Fibroblast of the conjunctiva (primary cell): ENCODE measurements at regions not wholly inside any gene's neighbourhood (a gene's known extent, or its start where the extent isn't known, plus 50 kb on each side); places are given as distances from the start of the nearest gene placed in this dataset.
A peak's percentile ranks its signal among the peaks of the same experiment; 100 is the strongest.

Experiments used
- DNase-seq: peaks from one replicate; pipeline ENCODE4 v3.0.0-alpha.2; 2010; ENCODE audit warnings: low read depth

DNA sequence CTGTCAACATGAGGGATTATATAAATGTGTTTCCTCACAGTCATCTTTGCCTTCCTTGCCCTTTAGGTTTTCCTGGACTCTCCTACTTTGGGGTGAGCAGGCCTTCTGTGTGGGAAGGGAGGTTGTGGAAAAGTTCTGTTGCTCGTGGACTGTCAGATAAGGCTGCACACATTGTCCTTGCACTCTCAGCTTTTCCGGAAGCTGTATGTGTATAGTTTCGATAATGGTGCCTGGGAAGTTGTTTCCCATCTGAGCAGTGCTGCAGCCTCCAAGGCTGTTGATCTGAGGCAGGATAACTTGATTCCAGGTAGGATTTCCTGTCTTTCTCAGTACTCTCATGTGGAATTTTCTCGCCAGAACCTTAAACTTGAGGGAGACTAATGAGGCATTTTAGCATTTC is 297.8 kb upstream of the AZI2 start:
- no peak for DNase-seq

DNA sequence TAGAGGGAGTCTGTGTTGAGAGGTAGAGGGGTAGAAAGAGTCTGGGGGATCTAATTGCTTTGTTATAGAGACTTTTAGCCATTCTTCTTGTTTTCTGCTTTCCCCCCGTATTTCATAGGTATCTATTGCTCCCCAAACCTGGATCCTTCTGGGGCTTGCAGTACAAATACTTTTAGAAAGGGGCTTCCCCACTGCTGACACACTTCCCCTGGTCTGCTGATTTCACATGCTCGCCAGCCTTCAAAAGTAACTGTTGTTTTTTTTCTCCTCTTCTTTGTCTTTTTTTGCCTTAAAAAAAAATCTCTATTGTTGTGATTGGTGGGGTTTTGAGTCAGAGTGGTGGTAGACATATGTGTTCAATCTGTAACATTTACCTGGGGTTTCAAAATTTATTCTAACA is 300.6 kb upstream of the AZI2 start:
- DNase-seq = no peak

DNA sequence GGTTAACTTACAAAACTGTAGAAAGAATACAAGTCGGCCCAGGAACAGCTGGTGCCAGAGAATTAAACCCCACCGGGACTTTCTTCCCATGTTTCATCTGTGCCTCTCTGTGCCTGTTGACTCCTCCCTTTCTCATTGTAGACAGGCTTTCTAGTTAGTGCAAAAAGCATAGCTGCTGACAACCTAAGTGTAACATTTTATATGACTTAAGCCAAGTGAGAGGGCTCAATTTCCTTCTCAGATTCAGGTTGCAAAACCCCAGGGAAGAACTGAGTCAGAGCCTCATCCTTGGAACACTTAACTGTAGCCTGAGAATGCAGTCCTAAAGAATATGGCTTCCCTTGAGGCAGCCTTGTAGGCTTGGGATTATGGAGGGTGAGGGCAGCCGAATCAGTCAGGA is 302.5 kb upstream of the AZI2 start:
- peak; percentile 4 for DNase-seq

DNA sequence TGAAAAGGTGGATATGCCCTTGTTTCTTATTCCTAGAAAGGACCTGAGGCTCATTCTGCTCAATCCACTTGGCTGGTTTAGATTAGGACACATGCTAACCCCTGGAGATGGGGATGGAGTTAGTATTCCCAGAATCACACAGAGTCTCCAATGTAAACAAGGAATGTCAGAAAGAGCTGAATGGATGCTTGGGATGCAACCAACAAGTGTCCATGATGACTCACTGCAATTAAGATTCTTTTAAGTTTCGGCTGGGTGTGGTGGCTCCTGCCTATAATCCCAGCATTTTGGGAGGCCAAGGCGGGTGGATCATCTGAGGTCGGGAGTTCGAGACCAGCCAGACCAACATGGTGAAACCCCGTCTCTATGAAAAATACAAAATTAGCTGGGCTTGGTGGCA is 315.5 kb upstream of the AZI2 start:
- no peak for DNase-seq

DNA sequence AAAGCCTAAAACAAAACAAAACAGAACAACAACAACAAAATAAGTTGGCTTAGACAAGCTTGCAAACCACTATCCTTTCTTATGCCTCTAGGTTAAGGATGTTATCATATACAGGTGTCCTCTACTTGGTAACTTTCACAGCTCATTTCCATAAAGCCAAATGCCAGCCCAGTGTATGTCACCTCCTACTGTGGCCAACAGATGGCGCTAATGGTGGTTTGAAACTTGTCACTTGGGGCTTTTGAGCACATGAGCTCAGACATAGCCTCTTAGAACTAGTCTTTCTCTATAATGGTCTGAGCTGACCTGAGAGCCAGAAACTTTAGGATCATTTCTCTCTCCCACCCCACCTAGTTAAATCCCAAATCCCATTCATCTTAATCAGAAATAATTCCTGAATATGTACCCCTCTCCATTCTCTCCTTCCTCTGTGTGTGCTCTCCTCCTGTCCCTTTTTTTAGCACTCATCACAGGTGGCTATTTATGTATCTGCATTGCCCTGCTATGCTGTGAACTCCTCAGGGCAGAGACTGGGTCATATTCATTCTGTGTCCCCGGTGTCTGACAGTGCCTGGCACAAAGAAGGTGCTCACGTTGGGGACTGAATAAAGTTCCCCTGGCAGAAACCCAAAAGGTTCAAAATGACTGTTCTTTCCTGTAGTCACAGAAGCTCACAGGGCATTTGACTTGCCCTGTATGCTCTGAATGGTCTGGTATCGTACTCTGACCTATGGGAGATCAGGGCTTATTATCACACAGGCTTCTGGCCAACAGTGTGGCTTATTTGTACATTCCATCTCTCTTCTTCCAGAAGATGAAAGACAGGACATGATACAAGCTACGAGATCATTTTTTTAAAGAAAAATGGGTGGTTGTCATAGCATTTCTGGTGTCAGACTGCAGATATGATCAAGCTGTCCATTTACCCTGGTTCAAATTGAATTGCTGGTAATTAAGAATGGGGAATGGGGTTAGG is 319.3 kb upstream of the AZI2 start:
- peak; percentile 33 for DNase-seq

DNA sequence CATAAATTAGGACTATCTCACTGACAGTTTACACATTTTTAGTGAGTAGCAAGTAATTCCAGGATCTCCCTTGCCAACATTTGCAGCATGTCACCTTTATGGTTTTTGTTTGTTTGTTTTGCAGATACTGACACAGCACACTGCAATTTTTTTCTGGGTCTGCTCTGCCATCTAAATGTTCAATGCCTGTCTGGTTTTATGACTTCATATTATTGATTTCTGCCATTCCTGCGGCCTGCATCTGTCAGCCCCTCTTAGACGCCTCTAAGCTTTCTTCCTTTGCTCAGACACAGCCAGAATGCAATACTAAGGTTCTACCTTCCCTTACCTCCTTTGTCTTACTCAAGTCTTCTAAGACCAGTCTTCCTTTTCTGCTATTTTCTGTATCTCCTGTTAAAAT is 321.2 kb upstream of the AZI2 start:
- no peak for DNase-seq

DNA sequence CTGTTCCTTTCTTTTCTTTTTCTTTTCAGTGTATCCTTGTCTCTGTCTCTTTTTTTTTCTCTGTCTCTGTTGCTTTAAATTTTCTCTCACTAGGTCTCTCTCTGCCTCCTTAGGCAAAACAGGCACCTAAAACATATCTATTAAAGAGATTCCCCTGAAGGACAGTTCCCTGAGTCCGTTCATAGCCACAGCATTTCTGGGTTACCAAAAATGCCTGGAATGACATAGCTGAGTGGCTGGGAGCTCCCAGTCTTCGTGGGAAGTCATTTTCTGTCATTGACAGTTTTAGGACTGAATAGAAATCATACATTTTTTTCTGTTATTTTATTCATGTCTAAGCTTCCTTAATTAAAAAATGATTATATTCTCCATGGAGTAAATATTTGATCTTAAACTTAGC is 323.8 kb upstream of the AZI2 start:
- no peak for DNase-seq

DNA sequence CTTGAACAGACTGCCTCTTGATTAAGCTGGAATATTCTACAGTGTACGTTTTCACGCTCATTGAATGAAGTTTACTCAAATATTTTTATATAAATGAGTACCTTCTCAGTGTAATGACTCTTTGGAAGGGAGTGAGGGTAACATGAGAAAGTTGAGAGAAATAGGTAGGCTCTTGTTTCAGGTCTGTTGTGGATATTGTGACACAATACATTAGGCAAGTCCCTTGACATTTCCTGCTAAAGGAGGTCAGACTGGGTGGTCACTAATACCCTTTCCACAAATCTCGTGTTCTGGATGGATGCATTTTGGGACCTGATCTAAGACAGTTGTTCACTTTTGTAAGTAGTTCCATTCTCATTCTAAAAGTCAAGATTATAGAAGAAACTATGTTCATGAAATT is 324.8 kb upstream of the AZI2 start:
- DNase-seq = no peak

DNA sequence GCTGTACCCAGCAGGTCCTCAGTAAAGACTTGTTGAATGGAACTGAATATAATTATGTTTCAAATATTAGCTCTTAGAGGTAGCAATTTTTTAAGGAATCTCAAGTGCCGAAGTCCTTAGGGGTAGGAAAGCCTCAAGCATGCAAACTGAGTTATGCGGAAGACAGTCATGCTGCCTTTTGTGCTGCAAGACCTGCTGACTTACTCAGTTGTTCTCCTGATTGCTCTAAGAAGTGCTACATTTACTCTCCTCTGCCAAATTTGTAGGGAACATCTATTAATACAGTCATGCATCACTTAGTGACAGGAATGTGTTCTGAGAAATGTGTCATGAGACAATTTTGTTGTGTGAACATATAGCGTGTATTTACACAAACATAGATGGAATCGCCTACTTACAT is 325.6 kb upstream of the AZI2 start:
- no peak for DNase-seq

DNA sequence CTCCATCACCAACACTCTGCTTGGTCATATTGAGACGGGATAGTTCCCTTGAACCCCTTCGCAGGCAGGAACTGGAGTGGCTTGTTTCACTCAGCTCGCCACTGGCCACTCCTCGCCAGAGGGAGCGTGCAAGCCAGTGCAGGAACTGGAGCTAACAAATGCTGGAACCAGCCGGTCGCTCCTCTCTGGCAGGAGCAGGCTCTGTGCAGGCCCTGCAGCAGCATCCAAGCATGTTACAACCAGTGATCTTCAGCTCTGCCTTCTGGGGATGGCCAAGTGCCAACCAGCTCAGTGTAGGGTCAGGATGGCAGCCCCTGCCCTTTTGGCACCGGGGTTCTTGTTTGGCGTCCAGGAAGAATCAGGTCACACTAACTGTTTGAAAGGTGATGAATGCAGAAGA is 329.0 kb upstream of the AZI2 start:
- no peak for DNase-seq

DNA sequence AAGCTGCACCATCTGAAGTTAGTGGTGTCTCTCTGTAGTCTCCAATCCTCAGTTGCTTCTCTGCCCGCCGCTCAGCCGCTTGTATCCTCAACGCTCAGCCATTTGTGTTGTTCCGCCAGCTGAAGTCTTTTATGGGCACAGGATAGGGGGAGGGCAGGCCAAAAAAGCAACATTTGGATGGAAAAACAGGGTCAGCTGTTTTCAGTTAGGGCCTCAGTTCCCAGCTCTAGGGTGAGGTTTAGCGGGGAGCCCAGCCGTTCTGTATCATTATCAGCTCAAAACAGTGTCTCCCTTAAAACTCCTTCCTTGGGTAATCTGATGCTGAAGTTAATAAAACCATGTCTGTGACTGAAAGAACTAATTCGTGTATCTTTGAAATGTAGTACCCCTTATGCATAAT is 329.5 kb upstream of the AZI2 start:
- no peak for DNase-seq

DNA sequence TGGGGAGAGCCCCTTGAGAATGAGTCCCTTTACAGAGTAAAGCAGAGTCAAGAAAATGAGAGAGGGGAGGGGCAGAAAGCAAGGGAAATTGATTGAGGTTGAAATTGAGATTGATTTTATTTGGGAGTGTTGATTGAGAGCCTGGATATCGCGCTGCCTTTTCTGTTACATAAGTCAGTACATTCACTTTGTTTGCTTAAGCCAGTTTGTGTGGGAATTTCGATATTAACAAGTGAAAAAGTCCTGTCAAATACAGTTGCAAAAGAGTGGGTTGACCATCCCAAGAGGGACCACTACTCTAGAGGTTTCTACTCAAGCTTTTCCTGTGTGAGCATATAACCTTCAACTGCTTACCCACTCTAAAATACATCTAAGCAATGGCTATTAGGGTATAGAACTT is 331.4 kb upstream of the AZI2 start:
- DNase-seq = no peak

DNA sequence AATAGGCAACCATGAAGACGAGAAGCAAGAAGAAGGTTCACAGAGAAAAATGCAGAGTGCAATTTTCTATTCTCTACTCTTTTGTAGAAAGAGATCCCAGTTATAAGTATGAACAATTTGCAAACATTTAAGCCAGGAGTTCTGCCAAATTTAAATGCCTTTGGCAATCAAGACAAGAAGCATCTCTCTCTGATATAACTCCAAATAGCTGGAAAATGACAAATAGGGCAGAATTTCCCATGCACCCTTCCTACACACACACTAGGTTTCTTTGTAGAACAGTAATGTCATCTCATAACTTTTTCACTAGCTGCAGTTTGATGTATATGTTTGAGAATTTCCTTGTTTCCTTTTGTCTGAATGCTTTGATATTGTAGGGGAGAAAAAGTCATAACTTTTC is 333.5 kb upstream of the AZI2 start:
- DNase-seq = no peak

DNA sequence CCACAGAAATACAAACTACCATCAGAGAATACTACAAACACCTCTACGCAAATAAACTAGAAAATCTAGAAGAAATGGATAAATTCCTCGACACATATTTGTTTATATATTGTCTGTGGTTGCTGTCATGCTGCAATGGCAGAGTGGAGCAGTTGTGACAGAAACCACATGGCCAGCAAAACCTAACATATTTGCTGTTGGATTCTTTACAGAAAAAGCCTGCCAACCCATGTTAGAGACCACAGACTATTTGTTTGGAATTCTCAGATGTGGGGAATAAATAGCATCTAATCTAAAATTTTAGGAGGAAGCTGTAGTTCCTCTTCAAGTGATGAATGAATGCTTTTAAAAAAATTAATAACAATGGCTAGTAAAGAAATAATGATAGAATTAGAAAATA is 341.6 kb upstream of the AZI2 start:
- DNase-seq = no peak

DNA sequence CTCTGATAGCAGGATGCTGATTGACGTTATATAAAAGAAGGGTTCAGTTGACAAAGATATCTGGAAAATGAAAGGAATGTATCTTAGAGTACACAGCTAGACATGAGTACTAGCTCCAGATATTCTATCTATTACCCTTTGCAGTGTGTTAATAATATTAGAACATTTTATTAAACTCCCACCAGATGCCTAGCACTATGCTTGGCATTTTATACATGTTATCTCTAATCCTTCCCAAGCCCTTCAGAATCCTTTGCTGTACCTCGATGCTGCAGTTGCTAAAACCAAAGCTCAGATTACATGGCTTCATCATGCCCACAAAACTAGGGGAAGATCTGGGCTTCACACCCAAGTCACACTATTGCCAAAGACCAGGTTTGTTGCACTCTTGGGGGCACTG is 350.1 kb upstream of the AZI2 start:
- DNase-seq = no peak

DNA sequence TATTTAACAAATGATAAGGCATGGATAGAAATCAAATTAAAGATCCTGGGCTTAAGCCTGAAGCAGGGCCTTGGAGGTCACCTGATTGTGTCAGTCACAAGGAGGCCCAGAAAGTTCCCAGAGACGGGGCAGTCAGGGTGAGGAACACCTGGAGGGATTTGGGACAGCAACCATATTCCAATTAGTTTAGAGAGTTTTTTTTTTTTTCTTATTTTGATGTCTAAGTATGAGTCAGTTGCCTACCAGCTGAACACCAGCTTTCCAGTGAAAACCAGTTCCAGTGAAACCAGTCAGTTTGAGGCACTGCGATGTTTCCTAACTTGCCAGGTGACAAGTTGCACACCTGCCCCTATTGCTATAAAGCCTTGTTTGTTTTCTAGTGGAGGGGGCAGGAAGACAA is 350.7 kb upstream of the AZI2 start:
- DNase-seq = no peak

DNA sequence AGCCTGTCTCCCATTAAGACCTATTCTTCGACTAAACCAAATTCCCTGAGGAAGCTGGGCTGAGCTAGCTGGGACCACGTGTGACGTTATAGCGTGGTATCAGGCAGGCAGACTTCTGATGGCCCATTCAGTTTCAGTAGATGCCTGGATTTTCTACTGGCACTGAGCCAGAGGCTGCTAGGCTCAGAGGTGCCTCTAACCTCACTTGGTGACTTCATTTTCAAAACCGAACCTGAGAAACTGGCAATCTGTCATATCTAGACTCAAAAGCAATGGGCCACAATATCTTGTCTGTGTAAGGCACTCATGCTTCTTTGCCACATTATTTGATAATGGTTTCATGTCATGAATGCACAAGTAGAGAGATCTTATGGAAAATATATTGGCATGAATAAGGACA is 352.1 kb upstream of the AZI2 start:
- DNase-seq = no peak

DNA sequence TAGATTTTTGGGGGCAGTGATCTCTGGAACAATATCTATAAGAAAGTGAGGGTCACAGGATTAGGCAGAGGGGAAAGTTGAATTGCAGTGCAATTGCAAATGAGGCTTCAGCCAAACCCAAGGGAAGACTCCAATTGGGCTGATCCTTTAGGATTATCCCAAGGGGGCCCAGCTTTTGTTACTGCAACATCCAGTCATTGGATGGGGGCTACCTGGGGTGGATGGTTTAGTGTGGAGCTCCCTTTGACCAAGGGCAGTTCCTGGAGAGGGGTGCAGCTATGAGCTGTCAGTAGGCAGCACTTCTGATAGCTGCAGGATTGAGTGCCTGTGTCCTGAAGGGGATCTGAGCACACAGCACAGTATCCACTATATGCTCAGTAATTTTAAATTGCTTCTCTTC is 355.2 kb upstream of the AZI2 start:
- no peak for DNase-seq

DNA sequence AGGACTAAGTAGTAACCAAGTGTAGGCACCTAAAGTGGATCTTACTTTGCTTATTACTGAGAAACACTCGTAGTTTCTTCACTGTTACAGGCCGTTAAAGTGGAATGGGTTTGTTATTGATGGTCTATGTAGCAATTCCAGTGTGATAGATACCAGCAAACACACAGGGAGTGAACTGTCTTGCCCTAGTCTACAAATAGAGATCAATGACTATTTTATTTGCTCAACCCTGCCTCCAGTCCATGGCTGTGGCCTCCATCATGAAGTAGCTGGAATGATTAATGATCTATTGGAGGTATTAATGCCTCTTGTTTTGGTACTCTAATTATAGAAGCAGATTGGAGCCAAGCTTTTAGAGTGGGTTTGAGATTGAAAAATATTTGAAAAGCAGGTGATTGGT is 362.7 kb upstream of the AZI2 start:
- DNase-seq = no peak

DNA sequence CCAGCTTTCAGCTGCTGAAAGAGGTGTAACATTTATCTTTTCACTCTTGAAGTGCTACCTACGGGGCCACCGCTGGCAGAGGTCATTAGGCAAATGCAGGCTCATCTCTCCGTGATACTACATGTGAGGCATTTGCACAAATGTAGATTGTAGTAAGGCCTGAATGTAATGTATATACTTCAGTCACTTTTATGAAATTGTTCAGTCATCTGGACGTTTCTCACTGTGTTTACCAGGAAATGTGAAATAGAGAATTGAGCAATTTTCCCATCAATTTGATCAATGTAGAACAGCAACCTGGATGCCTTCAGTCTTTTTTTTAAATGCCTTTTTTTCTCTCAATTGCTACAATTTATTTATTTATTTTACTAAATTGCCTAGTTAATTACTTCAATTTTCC is 368.3 kb upstream of the AZI2 start:
- DNase-seq = no peak

DNA sequence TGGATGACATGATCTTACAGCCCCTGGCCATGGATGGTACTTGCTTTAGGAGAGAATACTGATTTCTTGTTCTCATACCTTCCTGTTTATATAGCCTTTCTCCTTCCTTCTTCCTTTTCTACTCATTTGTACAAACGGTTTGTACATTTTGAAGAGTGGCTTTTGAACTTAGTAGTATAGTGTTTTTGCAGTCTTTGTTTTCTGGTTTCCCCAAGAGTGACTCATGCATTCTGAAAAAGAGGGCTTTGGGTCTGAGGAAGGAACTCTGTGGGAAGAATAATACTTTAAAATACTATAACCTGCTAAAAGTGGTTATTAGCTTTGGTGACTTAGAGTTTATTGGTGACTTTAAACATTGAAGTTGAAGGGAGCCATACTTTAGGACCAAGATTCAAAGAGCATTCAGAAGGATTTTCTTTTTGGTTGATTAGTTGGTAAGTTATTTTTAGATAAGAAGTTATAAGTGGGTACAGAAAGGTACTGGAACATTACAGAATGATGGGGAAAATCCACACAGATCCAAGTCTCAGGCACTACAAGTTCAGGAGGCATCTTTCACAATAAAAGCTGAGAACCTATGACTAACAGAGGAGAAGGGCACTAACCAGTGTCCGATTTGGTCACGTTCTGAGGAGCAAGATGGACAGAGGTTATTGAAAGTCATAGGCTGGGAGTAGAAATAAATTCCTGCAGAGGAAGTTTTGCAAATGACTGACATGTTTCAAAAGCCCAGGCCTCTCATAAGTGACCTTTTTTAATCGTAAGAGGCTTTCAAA is 369.6 kb upstream of the AZI2 start:
- DNase-seq = no peak

DNA sequence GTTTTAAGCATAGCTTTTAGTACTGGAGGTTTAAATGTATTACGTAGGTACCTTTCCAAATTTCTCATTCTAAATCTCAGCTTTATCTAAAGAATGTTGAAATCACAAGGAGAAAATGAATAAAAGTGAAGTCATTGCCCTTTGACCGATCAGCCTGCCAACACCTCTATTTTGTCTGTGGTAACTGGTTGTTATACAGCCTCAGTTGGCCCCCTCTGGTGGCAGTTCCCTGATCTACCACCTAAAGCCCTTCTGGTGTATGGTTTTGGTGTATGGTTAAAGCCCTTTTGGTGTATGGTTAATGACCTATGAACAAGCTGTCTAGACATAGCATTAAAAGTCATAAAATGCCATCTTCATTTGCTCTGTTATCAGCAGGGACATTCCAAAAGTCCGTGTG is 378.2 kb upstream of the AZI2 start:
- DNase-seq = peak; percentile 8

DNA sequence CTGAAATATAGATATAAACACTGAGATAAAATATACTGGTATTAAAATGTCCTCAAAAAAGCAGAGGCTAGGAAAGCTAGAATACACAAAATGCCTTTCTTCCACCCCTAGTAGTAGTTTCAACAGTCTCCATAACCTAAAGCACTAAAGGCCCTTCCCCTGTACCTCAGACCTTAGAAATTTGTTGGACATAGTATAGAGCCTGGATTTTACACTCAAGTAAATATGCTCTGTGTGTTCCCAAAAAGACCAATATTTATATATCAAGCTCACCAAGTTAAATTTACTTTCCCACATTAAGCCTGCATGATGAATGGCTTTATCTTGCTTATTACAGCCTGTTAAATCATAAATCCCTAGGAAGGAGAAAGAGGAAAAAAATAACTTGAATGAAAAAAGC is 378.7 kb upstream of the AZI2 start:
- no peak for DNase-seq

DNA sequence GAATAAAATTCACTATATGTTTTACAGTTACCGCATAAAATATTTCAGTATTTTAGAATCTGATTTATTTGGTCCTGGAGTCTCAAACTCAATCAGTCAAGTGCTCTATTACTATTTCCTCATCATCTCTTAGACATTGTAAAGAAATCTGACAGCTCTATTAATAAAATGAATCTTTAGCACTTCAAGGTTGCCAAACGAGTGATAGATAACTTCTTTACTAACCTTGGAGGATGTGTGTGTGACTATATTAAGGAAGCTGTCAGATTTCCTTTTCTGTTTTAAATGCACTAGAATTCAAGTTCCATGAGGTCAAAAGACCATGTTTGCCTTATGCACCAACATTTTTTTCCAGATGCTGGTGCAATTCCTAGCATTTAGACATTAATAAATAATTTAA is 389.8 kb upstream of the AZI2 start:
- no peak for DNase-seq
